Nephron (organoid): ENCODE measurements at regions not wholly inside any gene's neighbourhood (a gene's known extent, or its start where the extent isn't known, plus 50 kb on each side); places are given as distances from the start of the nearest gene placed in this dataset.

Experiments used
- H3K27ac Mint-ChIP-seq, 3 experiments: 2 replicates each; pipeline ENCODE4 v1.8.0; 2020; ENCODE audit warnings: mixed read lengths in 3 of 3, mild to moderate bottlenecking in 2 of 3, moderate library complexity in 1 of 3
- H3K27me3 Mint-ChIP-seq: 2 replicates; pipeline ENCODE4 v1.8.0; 2021; ENCODE audit warnings: low read depth, mild to moderate bottlenecking, moderate library complexity, mixed read lengths
- H3K36me3 Mint-ChIP-seq: 2 replicates; pipeline ENCODE4 v1.8.0; 2020; ENCODE audit warnings: low read depth, mixed read lengths
- H3K4me1 Mint-ChIP-seq: 2 replicates; pipeline ENCODE4 v1.8.0; 2020; ENCODE audit warnings: mixed read lengths
- H3K4me3 Mint-ChIP-seq, 3 experiments: 2 replicates each; pipeline ENCODE4 v1.8.0; 2020; ENCODE audit warnings: mild to moderate bottlenecking in 3 of 3, mixed read lengths in 3 of 3, moderate library complexity in 2 of 3
- H3K9me3 Mint-ChIP-seq: 2 replicates; pipeline ENCODE4 v1.8.0; 2020; ENCODE audit warnings: mixed read lengths
- TF ChIP-seq, protein P1 (sequence below), 3 experiments: fragments of 200-600 bp; sonication (generic); IDR thresholded peaks; one replicate each; pipeline ENCODE4 v1.5.0; 2021; ENCODE audit warnings: antibody characterized with exemption in 3 of 3; ENCODE audit not compliant: unreplicated experiment in 3 of 3

DNA sequence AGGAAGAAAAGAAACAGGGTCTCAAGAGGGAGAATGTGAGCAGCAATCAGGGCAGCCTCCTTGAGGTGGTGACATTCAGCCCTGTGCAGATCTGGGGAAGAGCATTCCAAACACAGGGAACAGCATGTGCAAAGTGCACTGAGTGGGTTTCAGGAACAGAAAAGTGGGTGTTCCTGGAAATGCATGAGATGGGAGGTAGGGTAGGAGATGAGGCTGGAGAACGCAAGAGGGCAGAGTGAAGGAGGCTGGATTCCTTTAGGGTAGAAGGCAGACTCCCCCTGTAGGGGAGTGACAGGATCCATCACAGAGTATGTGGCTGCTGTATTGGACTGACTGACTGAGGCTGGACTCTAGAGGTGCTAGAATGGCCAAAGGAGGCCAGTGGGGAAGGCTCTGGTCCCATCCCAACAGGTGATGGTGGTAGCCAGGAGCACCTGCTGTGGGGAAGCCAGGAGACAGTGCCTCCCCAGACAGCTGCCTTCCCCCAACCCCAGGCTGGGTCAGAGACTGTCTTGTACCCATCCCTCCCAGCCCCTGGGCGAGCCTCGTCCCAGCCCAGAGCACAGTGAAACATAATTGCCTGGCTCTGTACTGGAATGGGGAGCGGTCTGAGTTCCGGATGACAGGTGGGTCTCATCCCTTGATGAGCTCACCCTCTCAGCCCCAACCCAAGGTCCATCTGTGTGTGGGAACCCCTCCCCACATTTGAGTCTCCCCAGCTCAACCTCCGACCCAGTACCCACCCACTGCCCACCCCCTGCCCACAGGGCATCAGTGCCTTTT is 419.4 kb downstream of the MN1 start:
- Mint-ChIP-seq H3K4me1 (peaks cover 38% of the 10 kb centered on the region), H3K27ac (no peak overlapping the region), H3K27me3 (peaks cover 64% of the 10 kb centered on the region), H3K9me3 (no peaks in the 10 kb centered on the region), H3K4me3 (no peak overlapping the region), H3K36me3 (no peaks in the 10 kb centered on the region)
- TF ChIP-seq, protein P1, sequence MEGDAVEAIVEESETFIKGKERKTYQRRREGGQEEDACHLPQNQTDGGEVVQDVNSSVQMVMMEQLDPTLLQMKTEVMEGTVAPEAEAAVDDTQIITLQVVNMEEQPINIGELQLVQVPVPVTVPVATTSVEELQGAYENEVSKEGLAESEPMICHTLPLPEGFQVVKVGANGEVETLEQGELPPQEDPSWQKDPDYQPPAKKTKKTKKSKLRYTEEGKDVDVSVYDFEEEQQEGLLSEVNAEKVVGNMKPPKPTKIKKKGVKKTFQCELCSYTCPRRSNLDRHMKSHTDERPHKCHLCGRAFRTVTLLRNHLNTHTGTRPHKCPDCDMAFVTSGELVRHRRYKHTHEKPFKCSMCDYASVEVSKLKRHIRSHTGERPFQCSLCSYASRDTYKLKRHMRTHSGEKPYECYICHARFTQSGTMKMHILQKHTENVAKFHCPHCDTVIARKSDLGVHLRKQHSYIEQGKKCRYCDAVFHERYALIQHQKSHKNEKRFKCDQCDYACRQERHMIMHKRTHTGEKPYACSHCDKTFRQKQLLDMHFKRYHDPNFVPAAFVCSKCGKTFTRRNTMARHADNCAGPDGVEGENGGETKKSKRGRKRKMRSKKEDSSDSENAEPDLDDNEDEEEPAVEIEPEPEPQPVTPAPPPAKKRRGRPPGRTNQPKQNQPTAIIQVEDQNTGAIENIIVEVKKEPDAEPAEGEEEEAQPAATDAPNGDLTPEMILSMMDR (IDR thresholded peaks at IDR 0.05; ENCODE audit: unreplicated experiment in 3 of 3): no peak

DNA sequence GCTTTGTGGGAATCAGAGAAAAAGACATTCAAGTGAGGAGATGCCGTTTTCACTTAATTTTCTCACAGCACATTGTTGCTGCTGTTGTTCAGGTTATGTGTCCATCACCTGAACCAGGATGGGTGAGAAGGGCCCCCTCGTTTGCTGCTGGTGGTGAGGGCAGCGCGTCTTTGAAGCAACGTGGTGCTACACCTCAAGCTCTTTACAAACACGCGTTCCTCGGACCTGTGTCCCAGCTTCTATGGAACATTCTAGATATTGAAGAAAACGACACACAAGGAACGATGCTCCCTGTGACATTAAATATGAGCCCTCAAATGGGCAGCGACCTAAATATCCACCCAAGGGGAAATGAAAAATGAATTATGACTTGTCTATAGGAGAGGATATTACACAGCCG is 418.6 kb downstream of the MN1 start:
- peak overlapping the region in 1 of 3 experiments; percentile 10 for H3K27ac Mint-ChIP-seq
- peaks cover 31% of the 10 kb centered on the region for H3K4me1 Mint-ChIP-seq
- H3K36me3 Mint-ChIP-seq: no peaks in the 10 kb centered on the region
- H3K27me3 Mint-ChIP-seq: peaks cover 68% of the 10 kb centered on the region
- TF ChIP-seq, protein P1 (IDR thresholded peaks at IDR 0.05; ENCODE audit: unreplicated experiment in 3 of 3): no peak
- H3K4me3 Mint-ChIP-seq: no peak overlapping the region
- no peaks in the 10 kb centered on the region for H3K9me3 Mint-ChIP-seq

DNA sequence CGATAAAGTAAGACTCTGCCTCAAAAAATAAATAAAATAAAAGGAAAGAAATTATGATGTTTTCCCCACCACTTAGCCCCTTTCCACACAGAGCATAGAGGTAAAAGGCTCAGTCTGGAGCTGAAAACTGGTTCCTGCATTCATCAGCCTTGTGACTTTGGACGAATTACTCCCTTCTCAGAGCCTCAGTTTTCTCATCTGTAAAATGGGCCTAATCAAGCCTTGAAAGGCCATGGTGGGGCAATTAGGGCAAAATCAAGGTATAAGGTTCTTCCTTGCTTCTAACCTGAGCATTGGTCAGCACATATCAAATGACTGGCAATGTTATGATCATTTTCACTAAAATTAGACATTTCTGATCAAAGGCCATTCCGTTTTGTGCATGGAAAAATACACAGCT is 417.7 kb downstream of the MN1 start:
- no peaks in the 10 kb centered on the region for H3K9me3 Mint-ChIP-seq
- H3K4me1 Mint-ChIP-seq: peaks cover 23% of the 10 kb centered on the region
- peaks cover 70% of the 10 kb centered on the region for H3K27me3 Mint-ChIP-seq
- TF ChIP-seq, protein P1 (IDR thresholded peaks at IDR 0.05; ENCODE audit: unreplicated experiment in 3 of 3): no peak
- H3K27ac Mint-ChIP-seq: peak overlapping the region in 1 of 3 experiments; percentile 48
- no peak overlapping the region for H3K4me3 Mint-ChIP-seq
- no peaks in the 10 kb centered on the region for H3K36me3 Mint-ChIP-seq

GRCh38 chr22:27385261-27385998 is 416.1 kb downstream of the MN1 start:
- Mint-ChIP-seq H3K36me3 (peaks cover 4% of the 10 kb centered on the region), H3K4me1 (peaks cover 24% of the 10 kb centered on the region), H3K27ac (no peak overlapping the region), H3K9me3 (no peaks in the 10 kb centered on the region), H3K27me3 (peaks cover 71% of the 10 kb centered on the region), H3K4me3 (no peak overlapping the region)
- TF ChIP-seq, protein P1 (IDR thresholded peaks at IDR 0.05; ENCODE audit: unreplicated experiment in 3 of 3): no peak

DNA sequence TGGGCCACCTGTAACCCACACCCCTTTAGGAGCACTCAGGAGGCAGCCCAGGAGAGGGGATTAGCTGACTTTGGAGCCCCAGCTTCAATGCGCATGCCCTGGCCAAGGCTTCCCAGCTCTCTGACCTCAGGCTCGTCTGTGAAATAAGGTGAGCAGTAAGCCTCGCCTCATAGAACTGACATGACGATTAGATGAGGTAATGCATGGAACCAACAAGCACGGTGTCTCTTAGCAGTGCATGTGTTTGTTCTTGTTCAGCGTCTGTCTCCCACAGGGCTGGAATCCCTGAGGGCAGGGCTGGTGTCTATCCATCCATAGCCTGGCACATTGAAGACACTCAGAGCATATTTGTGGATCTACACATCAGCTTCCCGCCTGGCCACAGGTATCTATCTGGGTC is 415.4 kb downstream of the MN1 start:
- Mint-ChIP-seq H3K4me1 (peaks cover 26% of the 10 kb centered on the region), H3K9me3 (no peaks in the 10 kb centered on the region), H3K27ac (peak overlapping the region in 1 of 3 experiments; percentile 12), H3K27me3 (peaks cover 74% of the 10 kb centered on the region), H3K36me3 (peaks cover 4% of the 10 kb centered on the region), H3K4me3 (no peak overlapping the region)
- TF ChIP-seq, protein P1 (IDR thresholded peaks at IDR 0.05; ENCODE audit: unreplicated experiment in 3 of 3): no peak
